ENCODE measurements at regions not wholly inside any gene's neighbourhood (a gene's known extent, or its start where the extent isn't known, plus 50 kb on each side); places are given as distances from the start of the nearest gene placed in this dataset.

- DNase-seq, result no peak
- in situ Hi-C loops (cut with HindIII; ENCODE audit: low pct_ligation_motif_present, low pct_unique_long_range_greater_than_20kb, low sequenced_read_pairs), result no loop called here
Observed at GRCh38 chr2:15768142-15768541, 172.2 kb upstream of the MYCN start.

- in situ Hi-C loops (cut with HindIII; ENCODE audit: low pct_ligation_motif_present, low pct_unique_long_range_greater_than_20kb, low sequenced_read_pairs), result no loop called here
- no peak for DNase-seq
Observed at GRCh38 chr2:15768615-15769014, 171.7 kb upstream of the MYCN start.

- no peak for DNase-seq
- in situ Hi-C loops (cut with HindIII; ENCODE audit: low pct_ligation_motif_present, low pct_unique_long_range_greater_than_20kb, low sequenced_read_pairs), result no loop called here
Observed at GRCh38 chr2:15769235-15769634, 171.1 kb upstream of the MYCN start.

GRCh38 chr2:15769676-15770547 lies 170.4 kb upstream of the MYCN start:
- DNase-seq, result no peak

GRCh38 chr2:15770606-15771005 lies 169.7 kb upstream of the MYCN start:
- in situ Hi-C loops (cut with HindIII; ENCODE audit: low pct_ligation_motif_present, low pct_unique_long_range_greater_than_20kb, low sequenced_read_pairs), result no loop called here
- no peak for DNase-seq

More at GRCh38 chr2:15769676-15770547, 170.4 kb upstream of the MYCN start:
- in situ Hi-C loops (cut with HindIII; ENCODE audit: low pct_ligation_motif_present, low pct_unique_long_range_greater_than_20kb, low sequenced_read_pairs), result no loop called here

- in situ Hi-C loops (cut with HindIII; ENCODE audit: low pct_ligation_motif_present, low pct_unique_long_range_greater_than_20kb, low sequenced_read_pairs), result no loop called here
- no peak for DNase-seq
Observed at GRCh38 chr2:15771124-15771523, 169.2 kb upstream of the MYCN start.

- no peak for DNase-seq
- in situ Hi-C loops (cut with HindIII; ENCODE audit: low pct_ligation_motif_present, low pct_unique_long_range_greater_than_20kb, low sequenced_read_pairs), result no loop called here
Observed at GRCh38 chr2:15772086-15772595, 168.2 kb upstream of the MYCN start.

GRCh38 chr2:15772681-15773080 lies 167.7 kb upstream of the MYCN start:
- in situ Hi-C loops (cut with HindIII; ENCODE audit: low pct_ligation_motif_present, low pct_unique_long_range_greater_than_20kb, low sequenced_read_pairs), result no loop called here

GRCh38 chr2:15773204-15773603 lies 167.1 kb upstream of the MYCN start:
- in situ Hi-C loops (cut with HindIII; ENCODE audit: low pct_ligation_motif_present, low pct_unique_long_range_greater_than_20kb, low sequenced_read_pairs), result no loop called here
- DNase-seq, result no peak

More at GRCh38 chr2:15772681-15773080, 167.7 kb upstream of the MYCN start:
- DNase-seq, result no peak

- in situ Hi-C loops (cut with HindIII; ENCODE audit: low pct_ligation_motif_present, low pct_unique_long_range_greater_than_20kb, low sequenced_read_pairs), result no loop called here
- DNase-seq, result no peak
Observed at GRCh38 chr2:15773846-15774245, 166.5 kb upstream of the MYCN start.

- in situ Hi-C loops (cut with HindIII; ENCODE audit: low pct_ligation_motif_present, low pct_unique_long_range_greater_than_20kb, low sequenced_read_pairs), result no loop called here
- no peak for DNase-seq
Observed at GRCh38 chr2:15775753-15776628, 164.4 kb upstream of the MYCN start.

- in situ Hi-C loops (cut with HindIII; ENCODE audit: low pct_ligation_motif_present, low pct_unique_long_range_greater_than_20kb, low sequenced_read_pairs), result no loop called here
- no peak for DNase-seq
Observed at GRCh38 chr2:15776629-15776919, 163.8 kb upstream of the MYCN start.

- DNase-seq, result no peak
- in situ Hi-C loops (cut with HindIII; ENCODE audit: low pct_ligation_motif_present, low pct_unique_long_range_greater_than_20kb, low sequenced_read_pairs), result no loop called here
Observed at GRCh38 chr2:15776992-15777702, 163.2 kb upstream of the MYCN start.

- in situ Hi-C loops (cut with HindIII; ENCODE audit: low pct_ligation_motif_present, low pct_unique_long_range_greater_than_20kb, low sequenced_read_pairs), result no loop called here
- no peak for DNase-seq
Observed at GRCh38 chr2:15777795-15778371, 162.5 kb upstream of the MYCN start.

- DNase-seq, result no peak
- in situ Hi-C loops (cut with HindIII; ENCODE audit: low pct_ligation_motif_present, low pct_unique_long_range_greater_than_20kb, low sequenced_read_pairs), result no loop called here
Observed at GRCh38 chr2:15778529-15779219, 161.7 kb upstream of the MYCN start.

- DNase-seq, result no peak
- in situ Hi-C loops (cut with HindIII; ENCODE audit: low pct_ligation_motif_present, low pct_unique_long_range_greater_than_20kb, low sequenced_read_pairs), result no loop called here
Observed at GRCh38 chr2:15779381-15780041, 160.8 kb upstream of the MYCN start.

- DNase-seq, result no peak
- in situ Hi-C loops (cut with HindIII; ENCODE audit: low pct_ligation_motif_present, low pct_unique_long_range_greater_than_20kb, low sequenced_read_pairs), result no loop called here
Observed at GRCh38 chr2:15780234-15780633, 160.1 kb upstream of the MYCN start.
